CD14-positive monocyte (primary cell): ENCODE measurements at regions not wholly inside any gene's neighbourhood (a gene's known extent, or its start where the extent isn't known, plus 50 kb on each side); places are given as distances from the start of the nearest gene placed in this dataset.

Experiments used
- DNase-seq, 3 donors: peaks; one replicate each; pipeline ENCODE4 v3.0.0-alpha.2; 2011 to 2022
- H2AFZ ChIP-seq: 2 replicates; pipeline ENCODE4 v1.6.0; 2012; ENCODE audit warnings: mild to moderate bottlenecking, low read depth, low read length, inconsistent platforms; ENCODE audit not compliant: insufficient read depth, poor library complexity, severe bottlenecking
- H3K27ac ChIP-seq, 2 donors: 1 replicate in 1 of 2; 2 replicates in 1 of 2; pipeline ENCODE4 v1.5.1; 2012 to 2013; ENCODE audit warnings: low read length in 2 of 2, control low read depth in 1 of 2, inconsistent platforms in 1 of 2, low read depth in 1 of 2, mild to moderate bottlenecking in 1 of 2
- H3K27me3 ChIP-seq, 2 donors: one replicate each; pipeline versions ENCODE4 v1.6.0 to v1.6.1; 2011 to 2013; ENCODE audit warnings: low read length in 2 of 2; ENCODE audit not compliant: control insufficient read depth in 2 of 2, insufficient read depth in 2 of 2
- H3K36me3 ChIP-seq, 2 donors: replicated peaks in 1 of 2; 1 replicate in 1 of 2; 2 replicates in 1 of 2; pipeline versions ENCODE4 v1.5.1 to v1.6.1; 2012 to 2013; ENCODE audit warnings: low read length in 2 of 2, control low read depth in 1 of 2, inconsistent platforms in 1 of 2, mild to moderate bottlenecking in 1 of 2; ENCODE audit not compliant: insufficient read depth in 2 of 2, control insufficient read depth in 1 of 2
- H3K4me1 ChIP-seq, 2 donors: 1 replicate in 1 of 2; 2 replicates in 1 of 2; pipeline versions ENCODE4 v1.5.1 to v1.6.1; 2012 to 2013; ENCODE audit warnings: low read length in 2 of 2, control low read depth in 1 of 2, inconsistent platforms in 1 of 2, mild to moderate bottlenecking in 1 of 2, moderate library complexity in 1 of 2; ENCODE audit not compliant: insufficient read depth in 2 of 2, control insufficient read depth in 1 of 2
- H3K4me2 ChIP-seq: replicated peaks from 2 replicates; pipeline ENCODE3; 2012; ENCODE audit warnings: low read length, moderate library complexity, mild to moderate bottlenecking; ENCODE audit not compliant: poor library complexity, severe bottlenecking; ENCODE audit errors: extremely low read depth
- H3K4me3 ChIP-seq, 3 experiments: fragments of 200-600 bp in 1 of 3; sonication (generic) in 1 of 3; replicated peaks in 1 of 3; 1 replicate in 2 of 3; 2 replicates in 1 of 3; pipeline ENCODE4 v1.5.1; 2011 to 2013; ENCODE audit warnings: low read length in 3 of 3, mild to moderate bottlenecking in 3 of 3, control low read depth in 2 of 3, low read depth in 2 of 3, inconsistent platforms in 1 of 3, moderate library complexity in 1 of 3
- H3K79me2 ChIP-seq: 2 replicates; pipeline ENCODE4 v1.6.0; 2012; ENCODE audit warnings: mild to moderate bottlenecking, control low read depth, inconsistent platforms, low read length, moderate library complexity; ENCODE audit not compliant: insufficient read depth
- H3K9ac ChIP-seq: 2 replicates; pipeline ENCODE4 v1.6.0; 2017; ENCODE audit warnings: low read length, mild to moderate bottlenecking; ENCODE audit not compliant: insufficient read depth, poor library complexity, severe bottlenecking
- H3K9me3 ChIP-seq, 2 donors: replicated peaks in 1 of 2; 1 replicate in 1 of 2; 2 replicates in 1 of 2; pipeline versions ENCODE4 v1.5.1 to v1.6.1; 2012 to 2013; ENCODE audit warnings: low read length in 2 of 2, control low read depth in 1 of 2; ENCODE audit not compliant: control insufficient read depth in 1 of 2, insufficient read depth in 1 of 2
- H4K20me1 ChIP-seq: 2 replicates; pipeline ENCODE4 v1.6.0; 2012; ENCODE audit warnings: mild to moderate bottlenecking, low read length, control low read depth, moderate library complexity; ENCODE audit not compliant: insufficient read depth
- H3K27ac Mint-ChIP-seq, 7 donors: one replicate each; pipeline ENCODE4 v1.8.0; 2020; ENCODE audit warnings: mild to moderate bottlenecking in 7 of 7, mixed read lengths in 7 of 7, moderate library complexity in 6 of 7, inconsistent platforms in 2 of 7
- H3K27me3 Mint-ChIP-seq, 3 donors: one replicate each; pipeline ENCODE4 v1.8.0; 2021 to 2022; ENCODE audit warnings: low read depth in 3 of 3, mild to moderate bottlenecking in 3 of 3, mixed read lengths in 3 of 3, moderate library complexity in 3 of 3, inconsistent platforms in 1 of 3
- H3K36me3 Mint-ChIP-seq, 2 donors: one replicate each; pipeline ENCODE4 v1.8.0; 2020; ENCODE audit warnings: mixed read lengths in 2 of 2, inconsistent platforms in 1 of 2, mild to moderate bottlenecking in 1 of 2
- H3K4me1 Mint-ChIP-seq: one replicate; pipeline ENCODE4 v1.8.0; 2020; ENCODE audit warnings: mild to moderate bottlenecking, mixed read lengths
- H3K4me3 Mint-ChIP-seq, 2 donors: one replicate each; pipeline ENCODE4 v1.8.0; 2020; ENCODE audit warnings: mild to moderate bottlenecking in 2 of 2, mixed read lengths in 2 of 2, moderate library complexity in 1 of 2
- H3K9me3 Mint-ChIP-seq, 7 donors: one replicate each; pipeline ENCODE4 v1.8.0; 2020 to 2022; ENCODE audit warnings: mixed read lengths in 7 of 7, mild to moderate bottlenecking in 6 of 7, moderate library complexity in 6 of 7, inconsistent platforms in 2 of 7
- CTCF ChIP-seq: fragments of 200-600 bp; IDR thresholded peaks from one replicate; pipeline ENCODE4 v1.8.0; 2022; ENCODE audit warnings: antibody characterized with exemption, mild to moderate bottlenecking
- WGBS: methylation state at CpG from one replicate; pipeline ENCODE4 v1.1.5; 2013; ENCODE audit warnings: missing lambda C conversion rate; ENCODE audit not compliant: insufficient coverage; 5-methylcytosine and 5-hydroxymethylcytosine counted together
- intact Hi-C, 2 donors: fragments of 100-400 bp; cut with micrococcal nuclease; formaldehyde crosslinking; loops; one replicate each; pipeline versions ENCODE4 v1.15.0 to v1.15.1; 2023

- Mint-ChIP-seq H3K27me3 (peaks cover 0 to 9% (median 8%) of the 10 kb centered on the region in 3 donors), H3K36me3 (no peaks in the 10 kb centered on the region), H3K9me3 (peaks cover 0 to 4% (median 0%) of the 10 kb centered on the region in 7 donors), H3K4me1 (peaks cover 6% of the 10 kb centered on the region), H3K27ac (no peak overlapping the region), H3K4me3 (no peak overlapping the region)
- no peaks in the 10 kb centered on the region for H3K79me2 ChIP-seq
- no peak for DNase-seq
- H3K4me3 ChIP-seq, result no peak overlapping the region
- no peaks in the 10 kb centered on the region for H3K36me3 ChIP-seq
- H3K27me3 ChIP-seq, result no peaks in the 10 kb centered on the region
- no peak for TF ChIP-seq CTCF
- H3K27ac ChIP-seq, result no peak overlapping the region
- peaks cover 0 to 3% of the 10 kb centered on the region in 2 donors for H3K4me1 ChIP-seq
- H4K20me1 ChIP-seq, result no peaks in the 10 kb centered on the region
- H3K9ac ChIP-seq, result no peak overlapping the region
- no peak overlapping the region for H2AFZ ChIP-seq
- no peaks in the 10 kb centered on the region for H3K9me3 ChIP-seq
- WGBS, result 100% methylated on average over 1 of the region's 1 CpG
- intact Hi-C loops, result no loop called here
- H3K4me2 ChIP-seq, result no peak overlapping the region
These were observed 151.5 kb upstream of the IL12B start for GRCh38 chr5:159481751-159482150.

DNA sequence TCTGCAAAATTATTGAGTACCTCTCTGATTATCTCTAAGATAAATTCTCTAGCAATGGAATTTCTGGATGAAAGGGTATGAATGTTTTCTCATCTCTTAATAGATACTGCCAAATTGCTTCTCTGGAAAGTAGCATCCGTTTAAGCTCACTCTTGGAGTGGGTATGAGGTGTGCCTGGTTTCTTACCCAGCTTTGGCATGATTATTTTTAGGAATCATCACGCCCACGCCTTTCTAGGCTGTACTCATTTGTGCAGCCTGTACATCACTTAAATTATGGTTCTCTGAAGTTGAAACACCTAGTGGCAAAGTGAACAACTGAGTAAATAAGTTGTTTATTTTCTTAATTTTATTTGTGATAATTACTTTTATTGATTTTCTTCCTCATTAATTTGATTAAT is 156.5 kb upstream of the IL12B start:
- H3K27me3 Mint-ChIP-seq, result peaks cover 1 to 3% (median 2%) of the 10 kb centered on the region in 3 donors
- Histone ChIP-seq H3K27me3 (no peaks in the 10 kb centered on the region), H3K36me3 (no peaks in the 10 kb centered on the region), H3K9me3 (no peaks in the 10 kb centered on the region), H2AFZ (no peak overlapping the region), H3K4me2 (no peak overlapping the region), H4K20me1 (no peaks in the 10 kb centered on the region), H3K79me2 (no peaks in the 10 kb centered on the region), H3K4me3 (no peak overlapping the region), H3K4me1 (no peaks in the 10 kb centered on the region), H3K27ac (no peak overlapping the region), H3K9ac (no peak overlapping the region)
- H3K36me3 Mint-ChIP-seq, result no peaks in the 10 kb centered on the region
- H3K27ac Mint-ChIP-seq, result no peak overlapping the region
- no peaks in the 10 kb centered on the region for H3K4me1 Mint-ChIP-seq
- peaks cover 0 to 4% (median 0%) of the 10 kb centered on the region in 7 donors for H3K9me3 Mint-ChIP-seq
- no peak for TF ChIP-seq CTCF
- intact Hi-C loops, result no loop called here
- no peak overlapping the region for H3K4me3 Mint-ChIP-seq
- WGBS, result no CpG with 5 or more reads among the region's 3 CpGs
- no peak for DNase-seq
